Liver (tissue), 7 donors: ENCODE measurements at regions not wholly inside any gene's neighbourhood (a gene's known extent, or its start where the extent isn't known, plus 50 kb on each side); places are given as distances from the start of the nearest gene placed in this dataset.

Experiments
- DNase-seq: peaks from one replicate; pipeline ENCODE4 v3.0.0-alpha.2; 2017; ENCODE audit warnings: low spot score
- H3K27ac ChIP-seq, 2 donors: one replicate each; pipeline ENCODE4 v1.7.0; 2013; ENCODE audit warnings: inconsistent platforms in 2 of 2, low read length in 2 of 2, control low read depth in 1 of 2, low read depth in 1 of 2, mild to moderate bottlenecking in 1 of 2
- H3K27me3 ChIP-seq, 4 donors: one replicate each; pipeline versions ENCODE4 v1.6.1 to v1.7.0; 2013; ENCODE audit warnings: low read length in 3 of 4, inconsistent platforms in 1 of 4, mild to moderate bottlenecking in 1 of 4, moderate library complexity in 1 of 4; ENCODE audit not compliant: control insufficient read depth in 4 of 4, insufficient read depth in 4 of 4
- H3K36me3 ChIP-seq, 4 donors: one replicate each; pipeline versions ENCODE4 v1.6.1 to v1.7.0; 2013; ENCODE audit warnings: low read length in 3 of 4, mild to moderate bottlenecking in 3 of 4, low read depth in 1 of 4, moderate library complexity in 1 of 4; ENCODE audit not compliant: control insufficient read depth in 4 of 4, insufficient read depth in 3 of 4
- H3K4me1 ChIP-seq, 4 donors: one replicate each; pipeline versions ENCODE4 v1.6.1 to v1.7.0; 2013; ENCODE audit warnings: low read length in 3 of 4, mild to moderate bottlenecking in 3 of 4, moderate library complexity in 1 of 4; ENCODE audit not compliant: control insufficient read depth in 4 of 4, insufficient read depth in 4 of 4
- H3K4me3 ChIP-seq, 3 donors: one replicate each; pipeline versions ENCODE4 v1.6.1 to v1.7.0; 2013; ENCODE audit warnings: low read length in 3 of 3, control low read depth in 1 of 3, low read depth in 1 of 3, mild to moderate bottlenecking in 1 of 3
- H3K9ac ChIP-seq, 2 donors: one replicate each; pipeline ENCODE4 v1.7.0; 2013; ENCODE audit warnings: low read length in 2 of 2, mild to moderate bottlenecking in 2 of 2, moderate library complexity in 2 of 2, control low read depth in 1 of 2, low read depth in 1 of 2
- H3K9me3 ChIP-seq, 4 donors: one replicate each; pipeline versions ENCODE4 v1.6.1 to v1.7.0; 2013; ENCODE audit warnings: low read length in 3 of 4; ENCODE audit not compliant: control insufficient read depth in 4 of 4
- EGR1 ChIP-seq, 2 donors: IDR thresholded peaks; 2 replicates each; pipeline ENCODE4 v1.6.1; 2016 to 2018; ENCODE audit warnings: antibody characterized with exemption in 2 of 2, low read depth in 2 of 2
- FOXA2 ChIP-seq: IDR thresholded peaks from 2 replicates; pipeline ENCODE4 v1.6.1; 2016; ENCODE audit warnings: antibody characterized with exemption
- GABPA ChIP-seq, 2 donors: IDR thresholded peaks in 1 of 2; conservative IDR thresholded peaks in 1 of 2; 2 replicates each; pipeline ENCODE4 v1.6.1; 2016; ENCODE audit warnings: antibody characterized with exemption in 2 of 2, mild to moderate bottlenecking in 1 of 2, moderate library complexity in 1 of 2
- HNF4A ChIP-seq, 2 donors: conservative IDR thresholded peaks; 2 replicates each; pipeline ENCODE4 v1.6.1; 2016; ENCODE audit warnings: antibody characterized with exemption in 2 of 2, mild to moderate bottlenecking in 2 of 2
- HNF4G ChIP-seq: IDR thresholded peaks from 2 replicates; pipeline ENCODE4 v1.6.1; 2016; ENCODE audit warnings: antibody characterized with exemption
- JUND ChIP-seq, 2 donors: IDR thresholded peaks; 2 replicates each; pipeline ENCODE4 v1.6.1; 2016; ENCODE audit warnings: antibody characterized with exemption in 2 of 2
- NR2F2 ChIP-seq: IDR thresholded peaks from 2 replicates; pipeline ENCODE4 v1.6.1; 2016; ENCODE audit warnings: antibody characterized with exemption
- RAD21 ChIP-seq, 2 donors: IDR thresholded peaks; 2 replicates each; pipeline ENCODE4 v1.6.1; 2016; ENCODE audit warnings: antibody characterized with exemption in 2 of 2, mild to moderate bottlenecking in 2 of 2
- RXRA ChIP-seq, 2 donors: IDR thresholded peaks; 2 replicates each; pipeline ENCODE4 v1.6.1; 2017 to 2018; ENCODE audit warnings: antibody characterized with exemption in 2 of 2, mild to moderate bottlenecking in 1 of 2
- SP1 ChIP-seq: IDR thresholded peaks from 2 replicates; pipeline ENCODE4 v1.6.1; 2018; ENCODE audit warnings: antibody characterized with exemption, mild to moderate bottlenecking
- TAF1 ChIP-seq: conservative IDR thresholded peaks from 2 replicates; pipeline ENCODE4 v1.6.1; 2016; ENCODE audit warnings: antibody characterized with exemption, mild to moderate bottlenecking
- ZBTB33 ChIP-seq: IDR thresholded peaks from 2 replicates; pipeline ENCODE4 v1.6.1; 2016; ENCODE audit warnings: antibody characterized with exemption
- WGBS: extraction: QIAGEN DNeasy Blood & Tissue Kit; methylation state at CpG from one replicate; pipeline ENCODE4 v1.1.7; 2013; 5-methylcytosine and 5-hydroxymethylcytosine counted together
- TF ChIP-seq, protein P1 (sequence below): IDR thresholded peaks from 2 replicates; pipeline ENCODE4 v1.6.1; 2016; ENCODE audit warnings: antibody characterized with exemption
- TF ChIP-seq, protein P2 (sequence below): IDR thresholded peaks from 2 replicates; pipeline ENCODE4 v1.6.1; 2016; ENCODE audit warnings: antibody characterized with exemption
- donor health status: healthy.
- donor health status: healthy.
- donor health status: healthy.
- donor health status: healthy.

GRCh38 chr14:42370056-42370455, 763.4 kb downstream of the LRFN5 start:
- Histone ChIP-seq H3K36me3 (no peaks in the 10 kb centered on the region), H3K27me3 (no peaks in the 10 kb centered on the region), H3K9ac (no peak overlapping the region), H3K9me3 (no peaks in the 10 kb centered on the region), H3K4me3 (no peak overlapping the region), H3K4me1 (no peaks in the 10 kb centered on the region), H3K27ac (no peak overlapping the region)
- TF ChIP-seq GABPA (IDR thresholded peaks at IDR 0.05 in 1 of 2, conservative IDR thresholded peaks at IDR 0.05 in 1 of 2) (no peak), HNF4G (no peak), SP1 (no peak), JUND (IDR thresholded peaks at IDR 0.05) (no peak), FOXA2 (no peak), TAF1 (no peak)
- 80% methylated on average over 1 of the region's 1 CpG for WGBS
- no peak for DNase-seq

- Histone ChIP-seq H3K9ac (no peak overlapping the region), H3K4me3 (no peak overlapping the region), H3K9me3 (no peaks in the 10 kb centered on the region), H3K36me3 (no peaks in the 10 kb centered on the region), H3K27me3 (no peaks in the 10 kb centered on the region), H3K27ac (no peak overlapping the region), H3K4me1 (no peaks in the 10 kb centered on the region)
- no peak for DNase-seq
- WGBS = 81% methylated on average over 1 of the region's 1 CpG
- TF ChIP-seq SP1 (no peak), FOXA2 (no peak), RXRA (IDR thresholded peaks at IDR 0.05) (no peak), NR2F2 (no peak), GABPA (IDR thresholded peaks at IDR 0.05 in 1 of 2, conservative IDR thresholded peaks at IDR 0.05 in 1 of 2) (no peak), HNF4A (conservative IDR thresholded peaks at IDR 0.05) (no peak), HNF4G (no peak), EGR1 (IDR thresholded peaks at IDR 0.05; ENCODE audit: low read depth in 2 of 2) (no peak)
- TF ChIP-seq, protein P1, sequence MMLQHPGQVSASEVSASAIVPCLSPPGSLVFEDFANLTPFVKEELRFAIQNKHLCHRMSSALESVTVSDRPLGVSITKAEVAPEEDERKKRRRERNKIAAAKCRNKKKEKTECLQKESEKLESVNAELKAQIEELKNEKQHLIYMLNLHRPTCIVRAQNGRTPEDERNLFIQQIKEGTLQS = no peak
Observed at GRCh38 chr14:42368234-42368633, 761.6 kb downstream of the LRFN5 start.

DNA sequence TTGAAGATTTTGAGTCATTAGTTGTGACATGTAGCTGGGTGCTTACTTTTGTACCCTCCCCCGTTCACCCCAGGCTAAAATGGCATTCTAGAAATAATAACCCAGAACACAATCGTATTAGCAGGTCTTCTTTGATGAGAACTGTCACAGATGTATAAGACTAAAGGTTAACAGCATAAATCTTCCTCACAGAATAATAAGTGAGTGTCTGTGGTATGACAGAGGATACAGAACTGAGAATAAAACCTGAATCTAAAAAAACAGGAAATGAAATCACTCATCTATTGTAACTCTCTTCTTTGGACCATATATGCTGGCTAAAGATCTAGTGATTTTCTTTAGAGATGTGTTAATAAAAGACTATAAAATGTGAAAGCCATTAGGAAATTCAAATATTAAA, 746.6 kb downstream of the LRFN5 start:
- no peak for TF ChIP-seq ZBTB33
- TF ChIP-seq, protein P1 = no peak
- TF ChIP-seq RAD21 (IDR thresholded peaks at IDR 0.05) = no peak
- no peak for TF ChIP-seq RXRA (IDR thresholded peaks at IDR 0.05)
- TF ChIP-seq, protein P2, sequence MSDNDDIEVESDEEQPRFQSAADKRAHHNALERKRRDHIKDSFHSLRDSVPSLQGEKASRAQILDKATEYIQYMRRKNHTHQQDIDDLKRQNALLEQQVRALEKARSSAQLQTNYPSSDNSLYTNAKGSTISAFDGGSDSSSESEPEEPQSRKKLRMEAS = no peak
- TF ChIP-seq HNF4A (conservative IDR thresholded peaks at IDR 0.05) = no peak
- no peak for TF ChIP-seq FOXA2
- TF ChIP-seq SP1 = no peak
- Histone ChIP-seq H3K9me3 (no peaks in the 10 kb centered on the region), H3K9ac (no peak overlapping the region), H3K36me3 (no peaks in the 10 kb centered on the region), H3K27me3 (no peaks in the 10 kb centered on the region), H3K4me3 (no peak overlapping the region), H3K4me1 (no peaks in the 10 kb centered on the region), H3K27ac (no peak overlapping the region)
- no peak for DNase-seq
- 54% methylated on average over 2 of the region's 2 CpGs for WGBS
